Caco-2 (cell line): ENCODE measurements at regions not wholly inside any gene's neighbourhood (a gene's known extent, or its start where the extent isn't known, plus 50 kb on each side); places are given as distances from the start of the nearest gene placed in this dataset.

Experiments
- BruUV-seq: library from RNA; stranded (reverse); fragments of 400-500 nt; replicated peaks from 2 replicates; lab custom pipeline; 2021; lab: Mats Ljungman, UMichigan
- CTCF ChIA-PET: fragments of 300-600 bp; sonication (Branson Sonifier 250); formaldehyde crosslinking; loops from one replicate; lab custom pipeline; 2022; ENCODE audit warnings: antibody characterized with exemption; lab: Charles Lee
- POLR2A ChIA-PET: fragments of 300-600 bp; sonication (Branson Sonifier 250); formaldehyde crosslinking; loops from one replicate; lab custom pipeline; 2022; ENCODE audit warnings: antibody characterized with exemption; lab: Charles Lee
- DNase-seq, 2 experiments: peaks; one replicate each; pipeline versions ENCODE4 v3.0.0 to v3.0.0-alpha.2; 2020 to 2022
- H3K27me3 ChIP-seq: replicated peaks from 2 replicates; pipeline ENCODE4 v1.6.0; 2011; ENCODE audit warnings: low read length; ENCODE audit not compliant: control insufficient read depth, insufficient read depth
- H3K36me3 ChIP-seq: 2 replicates; pipeline ENCODE4 v1.5.1; 2011; ENCODE audit warnings: low read length; ENCODE audit not compliant: control insufficient read depth, insufficient read depth
- H3K4me1 ChIP-seq: fragments of 250-450 bp; sonication (Bioruptor Pico); 2 replicates; pipeline ENCODE4 v1.5.1; 2020; ENCODE audit warnings: mild to moderate bottlenecking
- H3K4me3 ChIP-seq: 2 replicates; pipeline ENCODE4 v1.5.1; 2011; ENCODE audit warnings: low read depth, mild to moderate bottlenecking, control low read depth, low read length
- H3K9me3 ChIP-seq: fragments of 250-450 bp; sonication (Bioruptor Pico); 2 replicates; pipeline ENCODE4 v1.5.1; 2020; ENCODE audit warnings: mild to moderate bottlenecking, moderate library complexity
- H3K27ac Mint-ChIP-seq: one replicate; pipeline ENCODE4 v1.8.0; 2022; ENCODE audit warnings: mixed read lengths; ENCODE audit not compliant: unreplicated experiment
- H3K27me3 Mint-ChIP-seq: one replicate; pipeline ENCODE4 v1.8.0; 2022; ENCODE audit warnings: mixed read lengths; ENCODE audit not compliant: insufficient read depth, unreplicated experiment
- H3K36me3 Mint-ChIP-seq: one replicate; pipeline ENCODE4 v1.8.0; 2022; ENCODE audit warnings: mild to moderate bottlenecking, mixed read lengths; ENCODE audit not compliant: insufficient read depth, unreplicated experiment
- H3K4me1 Mint-ChIP-seq: one replicate; pipeline ENCODE4 v1.8.0; 2022; ENCODE audit warnings: low read depth, mixed read lengths; ENCODE audit not compliant: unreplicated experiment
- H3K4me3 Mint-ChIP-seq: one replicate; pipeline ENCODE4 v1.8.0; 2022; ENCODE audit warnings: mild to moderate bottlenecking, moderate library complexity, mixed read lengths; ENCODE audit not compliant: unreplicated experiment
- H3K9me3 Mint-ChIP-seq: one replicate; pipeline ENCODE4 v1.8.0; 2022; ENCODE audit warnings: mixed read lengths; ENCODE audit not compliant: unreplicated experiment
- CTCF ChIP-seq, 2 experiments: fragments of 200-600 bp in 1 of 2; IDR thresholded peaks; 1 replicate in 1 of 2; 2 replicates in 1 of 2; pipeline versions ENCODE4 v1.5.1 to v1.8.0; 2011 to 2022; ENCODE audit warnings: antibody characterized with exemption in 1 of 2, control low read depth in 1 of 2, inconsistent platforms in 1 of 2, low read depth in 1 of 2, low read length in 1 of 2, mild to moderate bottlenecking in 1 of 2, moderate library complexity in 1 of 2; ENCODE audit not compliant: insufficient read depth in 1 of 2, severe bottlenecking in 1 of 2, unreplicated experiment in 1 of 2
- intact Hi-C: fragments of 100-400 bp; cut with micrococcal nuclease; formaldehyde crosslinking; loops from one replicate; pipeline ENCODE4 v1.10.0; 2022; ENCODE audit not compliant: unreplicated experiment

- Mint-ChIP-seq H3K27me3 (no peaks in the 10 kb centered on the region), H3K36me3 (no peaks in the 10 kb centered on the region), H3K27ac (no peak overlapping the region), H3K9me3 (peaks cover 18% of the 10 kb centered on the region), H3K4me3 (no peak overlapping the region), H3K4me1 (no peaks in the 10 kb centered on the region)
- CTCF ChIA-PET = no interaction called here
- POLR2A ChIA-PET = no interaction called here
- no peaks in the 10 kb centered on the region for H3K27me3 ChIP-seq
- no peaks in the 10 kb centered on the region for H3K4me1 ChIP-seq
- peaks cover 5% of the 10 kb centered on the region; the same call in 1 of the 2 replicates for H3K9me3 ChIP-seq
- no TSS peak for BruUV-seq
- no peaks in the 10 kb centered on the region for H3K36me3 ChIP-seq
- DNase-seq = no peak
- H3K4me3 ChIP-seq = no peak overlapping the region
- TF ChIP-seq CTCF (IDR thresholded peaks at IDR 0.05; ENCODE audit: insufficient read depth in 1 of 2, low read depth in 1 of 2, low read length in 1 of 2, severe bottlenecking in 1 of 2, unreplicated experiment in 1 of 2) = no peak
- intact Hi-C loops = no loop called here
Observed at GRCh38 chr6:86526238-86526637, 411.1 kb upstream of the HTR1E start.

- no peak overlapping the region for H3K27ac Mint-ChIP-seq
- TF ChIP-seq CTCF (IDR thresholded peaks at IDR 0.05; ENCODE audit: insufficient read depth in 1 of 2, low read depth in 1 of 2, low read length in 1 of 2, severe bottlenecking in 1 of 2, unreplicated experiment in 1 of 2) = no peak
- BruUV-seq = no TSS peak
- ChIA-PET POLR2A (no interaction called here), CTCF (no interaction called here)
- no peaks in the 10 kb centered on the region for H3K36me3 Mint-ChIP-seq
- peaks cover 12% of the 10 kb centered on the region for H3K9me3 Mint-ChIP-seq
- H3K4me1 ChIP-seq = peaks cover 11% of the 10 kb centered on the region
- H3K4me3 Mint-ChIP-seq = no peak overlapping the region
- no peak for DNase-seq
- H3K36me3 ChIP-seq = no peaks in the 10 kb centered on the region
- intact Hi-C loops = no loop called here
- H3K9me3 ChIP-seq = no peaks in the 10 kb centered on the region
- no peak overlapping the region for H3K4me3 ChIP-seq
- H3K4me1 Mint-ChIP-seq = peaks cover 14% of the 10 kb centered on the region
- no peaks in the 10 kb centered on the region for H3K27me3 ChIP-seq
- H3K27me3 Mint-ChIP-seq = no peaks in the 10 kb centered on the region
Observed at GRCh38 chr6:86516087-86516486, 421.2 kb upstream of the HTR1E start.

- Histone ChIP-seq H3K9me3 (no peaks in the 10 kb centered on the region), H3K27me3 (no peaks in the 10 kb centered on the region), H3K36me3 (no peaks in the 10 kb centered on the region), H3K4me1 (peaks cover 11% of the 10 kb centered on the region), H3K4me3 (no peak overlapping the region)
- TF ChIP-seq CTCF (IDR thresholded peaks at IDR 0.05; ENCODE audit: insufficient read depth in 1 of 2, low read depth in 1 of 2, low read length in 1 of 2, severe bottlenecking in 1 of 2, unreplicated experiment in 1 of 2) = no peak
- BruUV-seq = no TSS peak
- intact Hi-C loops = loop anchor here (1.0 kb wide), 1 partner anchor 10 kb away; no protein-coding TSS in a partner anchor
- DNase-seq = no peak
- ChIA-PET POLR2A (no interaction called here), CTCF (no interaction called here)
- Mint-ChIP-seq H3K36me3 (no peaks in the 10 kb centered on the region), H3K4me1 (peaks cover 14% of the 10 kb centered on the region), H3K27ac (no peak overlapping the region), H3K27me3 (no peaks in the 10 kb centered on the region), H3K4me3 (no peak overlapping the region), H3K9me3 (peaks cover 30% of the 10 kb centered on the region)
Observed at GRCh38 chr6:86511962-86512361, 425.4 kb upstream of the HTR1E start.
